Spinal cord (tissue), 9 donors: ENCODE measurements at regions not wholly inside any gene's neighbourhood (a gene's known extent, or its start where the extent isn't known, plus 50 kb on each side); places are given as distances from the start of the nearest gene placed in this dataset.
"Not testable (repeated sequence)": the region's sequence is repeated elsewhere in the genome, so short reads cannot be mapped to it uniquely, and the experiment has no call there.

Experiments used
- DNase-seq, 6 donors: peaks; one replicate each; pipeline versions ENCODE4 v3.0.0 to v3.0.0-alpha.2; 2013 to 2015; ENCODE audit warnings: low spot score in 6 of 6, low read depth in 4 of 6
- H3K27ac ChIP-seq: one replicate; pipeline ENCODE4 v1.5.1; 2013; ENCODE audit warnings: low read depth, low read length, control low read depth
- H3K27me3 ChIP-seq: one replicate; pipeline ENCODE4 v1.6.1; 2013; ENCODE audit warnings: low read length; ENCODE audit not compliant: control insufficient read depth, insufficient read depth
- H3K36me3 ChIP-seq: one replicate; pipeline ENCODE4 v1.6.1; 2013; ENCODE audit warnings: low read length; ENCODE audit not compliant: control insufficient read depth, insufficient read depth
- H3K4me1 ChIP-seq: one replicate; pipeline ENCODE4 v1.6.1; 2013; ENCODE audit warnings: low read length; ENCODE audit not compliant: control insufficient read depth, insufficient read depth
- H3K4me3 ChIP-seq: one replicate; pipeline ENCODE4 v1.5.1; 2013; ENCODE audit warnings: low read depth, low read length, control low read depth
- H3K9me3 ChIP-seq: one replicate; pipeline ENCODE4 v1.6.1; 2013; ENCODE audit warnings: low read length; ENCODE audit not compliant: control insufficient read depth, insufficient read depth
- WGBS: methylation state at CpG from one replicate; pipeline ENCODE4 v1.1.5; 2013; ENCODE audit warnings: missing lambda C conversion rate; ENCODE audit not compliant: insufficient coverage; 5-methylcytosine and 5-hydroxymethylcytosine counted together
- donor health status: healthy.

DNA sequence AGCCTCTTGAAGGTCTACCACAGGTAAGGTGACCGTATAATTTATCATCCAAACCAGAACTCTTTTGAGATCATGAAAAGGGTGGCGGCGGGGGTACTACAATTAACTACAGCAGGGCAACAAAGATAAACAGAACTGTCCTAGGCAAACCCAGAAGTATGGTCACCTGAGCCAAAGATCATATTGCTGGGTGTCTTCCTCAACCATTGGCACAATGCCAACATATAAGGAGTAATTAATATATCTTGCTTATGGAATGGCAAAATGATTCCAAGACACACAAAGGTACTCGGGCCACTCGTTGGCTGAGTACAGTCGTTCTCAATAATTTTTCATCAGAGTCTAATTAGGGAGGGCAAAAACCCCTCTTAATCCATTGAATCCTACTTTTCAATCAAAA lies 273.3 kb downstream of the QDPR start:
- WGBS: no CpG with 5 or more reads among the region's 6 CpGs
- no peak overlapping the region for H3K27ac ChIP-seq
- H3K4me1 ChIP-seq: no peaks in the 10 kb centered on the region
- no peak for DNase-seq
- no peaks in the 10 kb centered on the region for H3K9me3 ChIP-seq
- no peaks in the 10 kb centered on the region for H3K36me3 ChIP-seq
- H3K27me3 ChIP-seq: no peaks in the 10 kb centered on the region
- no peak overlapping the region for H3K4me3 ChIP-seq

GRCh38 chr4:17236686-17237085 lies 275.2 kb downstream of the QDPR start:
- Histone ChIP-seq H3K27me3 (no peaks in the 10 kb centered on the region), H3K27ac (no peak overlapping the region), H3K36me3 (no peaks in the 10 kb centered on the region), H3K9me3 (no peaks in the 10 kb centered on the region), H3K4me3 (no peak overlapping the region), H3K4me1 (no peaks in the 10 kb centered on the region)
- 100% methylated on average over 1 of the region's 1 CpG for WGBS
- no peak for DNase-seq

- Histone ChIP-seq H3K27ac (no peak overlapping the region), H3K4me3 (no peak overlapping the region), H3K36me3 (no peaks in the 10 kb centered on the region), H3K27me3 (no peaks in the 10 kb centered on the region), H3K4me1 (no peaks in the 10 kb centered on the region), H3K9me3 (no peaks in the 10 kb centered on the region)
- WGBS: no CpG with 5 or more reads among the region's 1 CpG
- DNase-seq: no peak
Measured at GRCh38 chr4:17234678-17235077, 277.2 kb downstream of the QDPR start.

- H3K4me3 ChIP-seq: no peak overlapping the region
- no peaks in the 10 kb centered on the region for H3K4me1 ChIP-seq
- H3K27ac ChIP-seq: no peak overlapping the region
- DNase-seq: peak in 3 of 6 donors; percentile 12 to 59 (median 46)
- H3K36me3 ChIP-seq: no peaks in the 10 kb centered on the region
- H3K9me3 ChIP-seq: no peaks in the 10 kb centered on the region
- no peaks in the 10 kb centered on the region for H3K27me3 ChIP-seq
- 20% methylated on average over 1 of the region's 3 CpGs for WGBS
Measured at GRCh38 chr4:17232566-17233253, 279.2 kb downstream of the QDPR start.

- not testable (repeated sequence) for H3K4me1 ChIP-seq, H3K4me3 ChIP-seq, H3K9me3 ChIP-seq, H3K27ac ChIP-seq, H3K36me3 ChIP-seq, H3K27me3 ChIP-seq, DNase-seq
- WGBS: 74% methylated on average over 8 of the region's 9 CpGs
Measured at GRCh38 chr4:17231880-17232475, 279.9 kb downstream of the QDPR start.

DNA sequence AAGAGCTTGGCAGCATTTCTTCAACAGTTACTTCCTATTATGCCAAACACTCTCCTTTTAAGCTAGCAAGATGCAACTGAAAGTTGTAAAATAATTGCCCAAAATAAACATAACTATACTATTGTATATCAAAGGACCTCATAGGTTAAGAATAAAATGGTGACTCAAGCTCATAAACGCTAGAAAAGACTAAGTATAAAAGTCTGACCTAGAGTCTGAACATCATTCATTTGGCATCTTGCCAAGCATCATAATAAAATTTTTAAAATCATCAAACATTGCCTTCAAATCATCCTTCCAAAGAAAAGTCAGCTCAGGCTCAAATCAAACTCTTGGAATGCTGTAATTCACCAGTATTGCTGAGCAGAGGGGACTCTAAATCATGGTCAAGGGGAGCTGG lies 281.2 kb downstream of the QDPR start:
- no peak for DNase-seq
- H3K36me3 ChIP-seq: no peaks in the 10 kb centered on the region
- no CpG with 5 or more reads among the region's 1 CpG for WGBS
- no peaks in the 10 kb centered on the region for H3K9me3 ChIP-seq
- no peaks in the 10 kb centered on the region for H3K27me3 ChIP-seq
- H3K27ac ChIP-seq: no peak overlapping the region
- no peaks in the 10 kb centered on the region for H3K4me1 ChIP-seq
- no peak overlapping the region for H3K4me3 ChIP-seq

- Histone ChIP-seq H3K4me1 (no peaks in the 10 kb centered on the region), H3K27ac (no peak overlapping the region), H3K36me3 (no peaks in the 10 kb centered on the region), H3K27me3 (no peaks in the 10 kb centered on the region), H3K4me3 (no peak overlapping the region), H3K9me3 (no peaks in the 10 kb centered on the region)
- DNase-seq: no peak
Measured at GRCh38 chr4:17220816-17221215, 291.1 kb downstream of the QDPR start.

GRCh38 chr4:17218786-17219185 lies 293.1 kb downstream of the QDPR start:
- Histone ChIP-seq H3K4me1 (no peaks in the 10 kb centered on the region), H3K36me3 (no peaks in the 10 kb centered on the region), H3K27ac (no peak overlapping the region), H3K27me3 (no peaks in the 10 kb centered on the region), H3K9me3 (peaks cover 4% of the 10 kb centered on the region), H3K4me3 (no peak overlapping the region)
- DNase-seq: no peak
- WGBS: no CpG with 5 or more reads among the region's 3 CpGs

DNA sequence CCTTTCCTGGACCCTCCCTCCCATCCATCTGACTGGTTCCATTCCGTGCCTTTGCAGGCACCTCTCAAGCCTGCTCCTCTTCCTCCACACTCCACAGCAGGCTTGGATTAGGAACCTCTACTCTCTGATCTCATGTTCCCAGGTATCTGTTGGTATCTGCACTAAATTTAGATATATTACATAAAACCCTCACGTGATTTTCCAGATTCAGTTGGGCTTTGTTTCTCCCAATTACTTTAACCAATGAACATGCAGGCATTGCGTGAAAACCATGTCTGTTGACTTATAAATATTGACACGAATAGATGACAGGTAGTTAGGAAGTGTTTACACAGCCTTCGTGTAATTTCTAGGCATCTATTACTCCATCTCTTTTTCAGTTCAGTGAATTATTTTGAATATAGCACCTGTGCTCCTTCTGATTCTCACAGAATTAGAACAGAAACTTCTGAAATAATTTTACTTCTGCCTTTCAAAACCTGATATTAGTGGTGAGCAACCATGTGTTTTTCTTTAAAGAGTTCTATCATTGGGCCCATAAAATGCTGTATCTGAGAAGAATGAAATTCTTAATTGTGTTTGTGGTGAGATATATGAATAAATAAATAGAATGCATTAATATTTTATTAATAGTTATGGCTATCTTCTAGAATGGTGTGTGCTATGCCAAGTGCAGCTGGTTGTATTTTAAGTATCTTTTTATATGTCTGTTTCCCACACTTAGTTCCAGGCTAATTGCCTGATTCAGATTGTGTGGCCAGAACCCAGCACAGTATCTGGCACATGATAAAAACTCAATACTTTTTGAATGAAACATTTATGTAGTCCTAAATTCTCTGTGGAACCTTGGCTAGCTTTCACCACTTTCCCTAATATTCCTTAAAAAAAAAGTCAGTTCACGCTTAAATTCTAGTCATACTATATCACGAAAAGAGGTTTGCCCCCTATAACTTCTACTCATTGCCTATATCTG lies 304.8 kb downstream of the QDPR start:
- no peak for DNase-seq
- H3K27ac ChIP-seq: no peak overlapping the region
- H3K9me3 ChIP-seq: no peaks in the 10 kb centered on the region
- H3K36me3 ChIP-seq: no peaks in the 10 kb centered on the region
- H3K4me3 ChIP-seq: no peak overlapping the region
- 97% methylated on average over 2 of the region's 7 CpGs for WGBS
- no peaks in the 10 kb centered on the region for H3K4me1 ChIP-seq
- H3K27me3 ChIP-seq: no peaks in the 10 kb centered on the region
